Naive B cell (primary cell): ENCODE measurements at regions not wholly inside any gene's neighbourhood (a gene's known extent, or its start where the extent isn't known, plus 50 kb on each side); places are given as distances from the start of the nearest gene placed in this dataset.
A peak's percentile ranks its signal among the peaks of the same experiment; 100 is the strongest.

Experiments used
- ATAC-seq, 2 donors: fragments of 150-1000 bp; cut with Tn5 transposase; 2 replicates each; pipeline ENCODE4 v1.10.0; 2021; ENCODE audit warnings: low read depth in 2 of 2, mild to moderate bottlenecking in 2 of 2, moderate library complexity in 2 of 2
- DNase-seq: peaks from one replicate; pipeline ENCODE4 v3.0.0; 2022
- H3K27ac Mint-ChIP-seq, 6 donors: one replicate each; pipeline ENCODE4 v1.8.0; 2020 to 2022; ENCODE audit warnings: mild to moderate bottlenecking in 6 of 6, mixed read lengths in 6 of 6, moderate library complexity in 5 of 6, inconsistent platforms in 2 of 6
- H3K27me3 Mint-ChIP-seq, 3 donors: one replicate each; pipeline ENCODE4 v1.8.0; 2021 to 2022; ENCODE audit warnings: mixed read lengths in 3 of 3, mild to moderate bottlenecking in 1 of 3
- H3K36me3 Mint-ChIP-seq, 2 donors: one replicate each; pipeline ENCODE4 v1.8.0; 2020 to 2022; ENCODE audit warnings: mixed read lengths in 2 of 2, inconsistent platforms in 1 of 2, mild to moderate bottlenecking in 1 of 2
- H3K4me1 Mint-ChIP-seq, 3 donors: one replicate each; pipeline ENCODE4 v1.8.0; 2020 to 2022; ENCODE audit warnings: mixed read lengths in 3 of 3, inconsistent platforms in 1 of 3, mild to moderate bottlenecking in 1 of 3, moderate library complexity in 1 of 3
- H3K4me3 Mint-ChIP-seq, 8 donors: one replicate each; pipeline ENCODE4 v1.8.0; 2020 to 2022; ENCODE audit warnings: mild to moderate bottlenecking in 8 of 8, mixed read lengths in 8 of 8, moderate library complexity in 8 of 8, inconsistent platforms in 2 of 8
- H3K9me3 Mint-ChIP-seq, 7 donors: one replicate each; pipeline ENCODE4 v1.8.0; 2020 to 2022; ENCODE audit warnings: mixed read lengths in 7 of 7, mild to moderate bottlenecking in 5 of 7, inconsistent platforms in 2 of 7, moderate library complexity in 1 of 7

DNA sequence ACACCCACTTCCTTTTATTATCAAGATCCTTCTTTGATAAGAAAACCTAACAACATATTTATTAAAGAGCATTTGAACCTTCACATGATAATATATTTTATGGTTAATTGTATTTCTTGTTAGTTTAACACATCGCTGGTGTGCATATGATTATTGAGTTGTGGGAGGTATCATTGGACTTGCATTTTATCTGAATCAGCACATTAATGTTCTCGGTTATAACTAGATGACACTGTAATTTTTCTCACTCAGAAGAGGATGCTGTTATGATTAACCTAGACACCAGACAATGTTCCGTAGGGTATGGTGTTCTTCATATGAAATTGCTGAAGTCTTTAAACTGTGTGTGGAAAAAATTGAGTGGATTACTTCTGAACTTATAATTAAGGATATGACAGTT is 1188.3 kb upstream of the EPHA6 start:
- no peaks in the 10 kb centered on the region for H3K4me1 Mint-ChIP-seq
- DNase-seq (no peak), ATAC-seq (no peak)
- H3K27me3 Mint-ChIP-seq, result no peaks in the 10 kb centered on the region
- no peaks in the 10 kb centered on the region for H3K36me3 Mint-ChIP-seq
- no peak overlapping the region for H3K27ac Mint-ChIP-seq
- peaks cover 1 to 4% (median 2%) of the 10 kb centered on the region in 7 donors for H3K9me3 Mint-ChIP-seq
- H3K4me3 Mint-ChIP-seq, result no peak overlapping the region

DNA sequence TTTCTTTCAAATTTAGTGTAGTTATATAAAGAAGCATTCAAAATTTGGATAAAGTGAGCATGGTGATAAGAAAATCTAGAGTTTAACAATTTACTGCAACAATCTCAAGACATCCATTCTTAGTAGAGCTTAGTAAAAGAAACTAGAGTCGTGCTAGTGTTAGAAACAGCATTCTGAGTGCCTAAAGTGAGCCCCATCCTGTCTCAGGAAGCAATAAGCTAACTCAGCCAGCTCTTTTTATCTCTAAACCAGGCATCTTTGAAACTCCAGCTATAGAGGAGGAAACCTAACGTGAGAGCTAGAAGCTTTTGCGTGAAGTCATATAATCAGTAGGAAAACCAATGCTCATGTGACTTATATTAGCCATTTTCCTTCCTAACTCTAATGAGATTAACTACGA is 1187.1 kb upstream of the EPHA6 start:
- H3K27ac Mint-ChIP-seq, result no peak overlapping the region
- no peaks in the 10 kb centered on the region for H3K4me1 Mint-ChIP-seq
- H3K36me3 Mint-ChIP-seq, result no peaks in the 10 kb centered on the region
- no peak overlapping the region for H3K4me3 Mint-ChIP-seq
- ATAC-seq, result no peak
- DNase-seq, result no peak
- H3K9me3 Mint-ChIP-seq, result peaks cover 0 to 3% (median 0%) of the 10 kb centered on the region in 7 donors
- no peaks in the 10 kb centered on the region for H3K27me3 Mint-ChIP-seq

DNA sequence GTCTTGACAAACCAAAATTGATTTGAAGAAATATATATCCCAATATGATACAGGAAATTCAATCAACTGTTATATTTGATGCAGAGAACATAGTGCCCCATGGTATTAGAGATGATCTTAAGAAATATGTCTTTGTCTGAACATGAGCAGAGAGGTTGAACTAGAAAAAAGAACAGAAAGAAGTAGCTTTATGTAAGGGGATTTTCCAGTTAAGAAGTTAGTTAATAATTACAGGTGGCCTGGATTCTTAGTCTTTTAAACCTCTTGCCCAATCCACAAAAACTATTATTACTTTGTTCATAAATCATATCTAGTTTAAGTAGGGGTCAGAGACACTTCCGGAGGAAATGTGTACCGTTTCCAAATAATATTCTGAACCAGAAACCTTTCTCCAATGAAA is 1186.7 kb upstream of the EPHA6 start:
- peaks cover 0 to 3% (median 0%) of the 10 kb centered on the region in 7 donors for H3K9me3 Mint-ChIP-seq
- H3K27ac Mint-ChIP-seq, result no peak overlapping the region
- H3K4me3 Mint-ChIP-seq, result no peak overlapping the region
- H3K4me1 Mint-ChIP-seq, result no peaks in the 10 kb centered on the region
- H3K36me3 Mint-ChIP-seq, result no peaks in the 10 kb centered on the region
- no peak for DNase-seq
- ATAC-seq, result no peak
- no peaks in the 10 kb centered on the region for H3K27me3 Mint-ChIP-seq

DNA sequence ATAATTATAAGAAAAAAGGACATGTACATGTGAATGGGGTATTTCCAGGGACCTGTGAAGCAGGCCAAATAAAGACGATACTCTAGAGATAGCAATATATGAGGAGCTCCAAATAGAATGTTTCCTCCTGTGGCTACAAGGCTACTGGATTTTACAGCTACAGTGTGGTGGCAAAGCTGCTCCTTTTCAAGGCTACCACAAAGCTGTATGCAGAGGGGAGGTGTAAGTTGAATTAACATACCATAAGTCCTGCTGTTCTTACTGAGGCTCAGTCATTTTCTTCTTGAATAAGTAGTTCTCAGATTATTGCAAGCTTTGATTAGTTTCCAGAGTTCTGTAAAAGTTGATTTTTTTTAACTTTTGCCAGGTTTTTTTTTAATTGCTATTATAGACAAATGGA is 1184.6 kb upstream of the EPHA6 start:
- peak overlapping the region in 1 of 6 donors; percentile 13 for H3K27ac Mint-ChIP-seq
- H3K9me3 Mint-ChIP-seq, result peaks cover 0 to 6% (median 2%) of the 10 kb centered on the region in 7 donors
- H3K36me3 Mint-ChIP-seq, result no peaks in the 10 kb centered on the region
- H3K4me3 Mint-ChIP-seq, result no peak overlapping the region
- H3K27me3 Mint-ChIP-seq, result no peaks in the 10 kb centered on the region
- no peaks in the 10 kb centered on the region for H3K4me1 Mint-ChIP-seq
- no peak for ATAC-seq
- no peak for DNase-seq

DNA sequence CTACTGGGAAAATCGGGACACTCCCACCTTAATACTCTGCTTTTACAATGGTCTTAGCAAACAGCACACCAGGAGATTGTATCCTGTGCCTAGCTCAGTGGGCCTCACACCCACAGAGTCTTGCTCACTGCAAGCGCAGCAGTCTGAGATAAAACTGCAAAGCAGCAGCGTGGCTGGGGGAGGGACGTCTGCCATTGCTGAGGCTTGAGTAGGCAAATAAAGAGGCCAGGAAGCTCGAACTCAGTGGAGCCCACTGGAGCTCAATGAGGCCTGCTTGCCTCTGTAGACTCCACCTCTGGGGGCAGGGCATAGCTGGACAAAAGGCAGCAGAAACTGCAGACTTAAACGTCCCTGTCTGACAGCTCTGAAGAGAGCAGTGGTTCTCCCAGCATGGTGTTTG is 1169.1 kb upstream of the EPHA6 start:
- Mint-ChIP-seq H3K9me3 (peaks cover 4 to 17% (median 14%) of the 10 kb centered on the region in 7 donors), H3K36me3 (no peaks in the 10 kb centered on the region), H3K27me3 (no peaks in the 10 kb centered on the region)

DNA sequence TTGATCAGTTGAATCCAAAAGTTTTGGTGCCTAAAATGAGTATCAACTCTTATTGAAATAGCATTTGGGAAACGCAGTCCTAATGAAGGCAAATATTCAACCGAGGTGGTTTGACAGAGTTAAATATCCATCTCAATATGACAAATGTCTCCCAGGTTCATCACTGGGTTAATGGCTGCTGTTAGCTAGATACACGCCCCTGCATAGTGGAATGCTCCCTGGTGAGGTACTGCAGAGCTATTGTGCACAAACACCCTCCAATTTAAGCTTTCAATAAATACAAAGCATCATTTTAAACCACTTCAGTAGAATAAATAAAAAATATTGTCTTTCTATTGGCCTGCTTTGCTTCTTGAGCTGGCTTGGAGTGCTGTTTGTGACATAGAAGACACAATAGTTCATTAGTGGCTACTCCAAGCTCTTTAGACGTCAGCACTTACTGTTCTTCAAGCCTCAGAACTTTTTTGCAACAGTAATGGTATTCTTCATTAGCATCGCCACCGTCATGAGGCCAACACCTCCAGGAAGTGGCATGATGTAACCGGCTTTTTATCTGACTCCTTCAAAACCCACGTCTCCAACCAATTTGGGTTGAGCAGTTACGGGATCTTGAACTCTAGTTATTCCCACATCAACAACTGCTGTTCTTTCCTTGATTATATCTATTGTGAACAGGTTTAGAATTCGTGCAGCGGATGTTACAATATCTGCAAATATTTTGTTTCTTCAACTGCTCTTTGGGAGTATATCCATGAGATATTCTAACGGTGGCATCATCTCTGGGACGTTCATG is 1159.6 kb upstream of the EPHA6 start:
- Mint-ChIP-seq H3K4me3 (no peak overlapping the region), H3K27ac (no peak overlapping the region), H3K27me3 (no peaks in the 10 kb centered on the region), H3K9me3 (peaks cover 0 to 11% (median 9%) of the 10 kb centered on the region in 7 donors), H3K4me1 (no peaks in the 10 kb centered on the region), H3K36me3 (no peaks in the 10 kb centered on the region)
- DNase-seq, result no peak
- no peak for ATAC-seq

More for the DNA sequence above, 1169.1 kb upstream of the EPHA6 start:
- Mint-ChIP-seq H3K27ac (no peak overlapping the region), H3K4me1 (no peaks in the 10 kb centered on the region), H3K4me3 (no peak overlapping the region)
- DNase-seq (no peak), ATAC-seq (no peak)

DNA sequence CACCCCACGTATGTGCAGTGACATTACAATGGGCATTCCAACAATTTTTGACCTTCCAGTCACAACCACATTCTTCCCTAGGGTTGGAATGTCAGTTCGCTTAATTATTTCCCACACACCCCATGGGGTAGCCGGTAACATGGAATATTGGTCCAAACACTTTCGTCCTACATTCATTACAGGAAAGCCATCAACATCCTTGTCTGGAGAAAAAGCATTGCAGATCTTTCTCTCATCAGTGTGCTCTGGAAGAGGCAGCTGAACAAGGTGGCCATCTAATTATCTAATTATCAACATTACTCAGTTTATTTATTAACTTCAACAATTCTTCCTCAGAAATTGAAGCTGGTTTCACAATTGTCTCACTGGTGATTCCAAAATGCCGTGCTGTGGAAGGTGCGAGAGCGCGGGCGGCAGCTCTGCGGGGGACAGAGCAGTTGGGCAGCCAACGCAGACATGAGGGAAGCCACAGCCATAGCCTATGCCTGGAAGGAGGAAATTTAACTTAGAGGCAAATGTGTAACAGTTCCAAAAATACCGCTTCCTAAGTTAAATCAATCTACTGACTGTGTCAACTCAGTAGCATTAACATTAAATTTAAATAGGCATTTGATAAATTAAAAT is 1158.9 kb upstream of the EPHA6 start:
- H3K27me3 Mint-ChIP-seq, result no peaks in the 10 kb centered on the region
- no peaks in the 10 kb centered on the region for H3K4me1 Mint-ChIP-seq
- DNase-seq, result no peak
- no peaks in the 10 kb centered on the region for H3K36me3 Mint-ChIP-seq
- H3K9me3 Mint-ChIP-seq, result peaks cover 0 to 11% (median 6%) of the 10 kb centered on the region in 7 donors
- H3K27ac Mint-ChIP-seq, result no peak overlapping the region
- ATAC-seq, result no peak
- H3K4me3 Mint-ChIP-seq, result no peak overlapping the region

DNA sequence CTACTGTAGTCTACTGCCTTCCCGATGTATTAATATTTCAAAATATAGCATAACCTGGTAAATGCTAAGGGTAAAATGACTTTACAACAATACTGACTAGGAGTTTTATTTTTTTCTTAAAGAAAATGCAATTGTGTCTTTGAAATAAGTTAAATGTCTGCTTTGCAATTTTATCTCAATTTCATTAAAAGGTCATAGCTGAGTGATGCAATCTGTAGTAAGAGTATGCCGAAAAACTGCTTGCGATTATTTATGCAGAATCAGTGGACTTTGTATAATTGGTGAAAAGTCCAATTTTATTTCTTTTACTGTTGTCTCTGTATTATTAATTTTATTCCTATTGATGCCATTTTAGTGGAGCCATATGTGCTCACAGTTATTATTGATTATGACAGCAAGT is 1143.6 kb upstream of the EPHA6 start:
- H3K9me3 Mint-ChIP-seq, result peaks cover 0 to 4% (median 0%) of the 10 kb centered on the region in 7 donors
- no peaks in the 10 kb centered on the region for H3K4me1 Mint-ChIP-seq
- ATAC-seq (no peak), DNase-seq (no peak)
- H3K27ac Mint-ChIP-seq, result no peak overlapping the region
- no peak overlapping the region for H3K4me3 Mint-ChIP-seq
- H3K36me3 Mint-ChIP-seq, result no peaks in the 10 kb centered on the region
- H3K27me3 Mint-ChIP-seq, result no peaks in the 10 kb centered on the region

DNA sequence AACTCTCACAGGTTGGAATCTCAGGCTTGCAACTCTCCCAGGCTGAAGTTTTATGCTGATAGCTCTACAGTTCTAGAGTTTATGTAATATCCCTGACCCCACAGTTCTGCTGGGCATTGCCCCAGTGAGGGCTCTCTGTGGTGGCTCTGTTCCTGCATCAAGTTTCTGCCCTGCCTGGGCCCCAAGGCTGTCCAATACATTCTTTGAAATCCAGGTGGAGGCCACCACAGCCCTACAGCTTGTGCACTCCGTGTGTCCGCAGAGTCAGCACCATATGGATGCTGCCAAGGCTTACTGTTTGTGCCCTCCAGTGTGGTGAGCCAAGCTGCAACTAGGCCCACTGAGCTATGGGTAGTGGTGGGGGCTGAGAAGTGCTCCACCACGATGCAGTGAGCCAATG is 1141.2 kb upstream of the EPHA6 start:
- H3K27me3 Mint-ChIP-seq, result no peaks in the 10 kb centered on the region
- ATAC-seq, result no peak
- no peak for DNase-seq
- H3K9me3 Mint-ChIP-seq, result peaks cover 0 to 4% (median 2%) of the 10 kb centered on the region in 7 donors
- H3K27ac Mint-ChIP-seq, result no peak overlapping the region
- no peaks in the 10 kb centered on the region for H3K4me1 Mint-ChIP-seq
- no peaks in the 10 kb centered on the region for H3K36me3 Mint-ChIP-seq
- no peak overlapping the region for H3K4me3 Mint-ChIP-seq

DNA sequence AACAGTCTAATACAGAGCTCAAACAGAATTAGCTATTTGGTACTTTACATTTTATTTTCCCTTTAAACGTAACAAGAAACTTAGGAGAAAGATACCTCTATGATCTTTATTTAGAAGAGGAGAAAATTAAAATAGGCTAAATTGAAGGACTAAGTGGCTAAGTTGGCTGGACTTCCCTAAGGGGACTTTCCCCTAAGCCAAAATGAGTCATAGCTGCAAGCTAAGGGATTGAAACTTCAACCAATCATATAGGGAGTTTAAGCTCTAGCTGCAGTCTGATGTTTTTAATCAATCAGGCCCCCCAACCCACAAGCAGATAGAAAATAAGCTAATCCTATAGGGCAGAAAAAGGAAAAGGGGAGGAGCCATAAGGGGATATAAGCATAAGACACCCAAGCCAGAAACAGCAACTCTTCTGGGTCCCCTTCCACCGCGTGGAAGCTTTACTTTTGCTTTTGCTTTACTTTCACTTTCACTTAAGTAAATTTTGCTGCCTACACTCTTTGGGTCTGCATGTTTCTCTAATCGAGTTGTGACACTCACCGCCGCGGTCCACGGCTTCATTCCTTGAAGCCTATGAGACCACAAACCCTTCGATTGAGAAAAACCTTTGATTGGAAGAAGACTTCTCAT is 1108.5 kb upstream of the EPHA6 start:
- ATAC-seq (no peak), DNase-seq (no peak)
- Mint-ChIP-seq H3K9me3 (peaks cover 2 to 23% (median 10%) of the 10 kb centered on the region in 7 donors), H3K27ac (no peak overlapping the region), H3K27me3 (no peaks in the 10 kb centered on the region), H3K4me1 (no peaks in the 10 kb centered on the region), H3K36me3 (no peaks in the 10 kb centered on the region), H3K4me3 (peak overlapping the region in 6 of 8 donors; percentile 9 to 82 (median 22))

DNA sequence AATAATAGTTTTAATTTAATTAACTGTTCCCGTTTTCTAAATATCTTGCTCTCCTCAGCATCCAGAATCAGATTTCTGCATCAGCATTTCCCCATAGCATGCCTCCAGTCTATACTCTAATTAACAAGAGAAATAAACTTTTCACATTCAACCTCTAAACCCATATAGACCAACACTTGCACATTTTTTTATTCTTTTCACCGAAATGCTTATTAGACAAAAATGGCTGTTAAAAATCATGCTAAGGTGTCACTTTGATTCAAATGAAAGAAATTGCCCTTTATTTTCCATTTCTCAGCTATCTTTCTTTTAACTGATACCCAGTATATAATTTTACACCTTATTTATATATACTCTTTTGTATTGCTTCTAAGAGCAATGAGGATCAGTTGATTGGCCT is 1107.1 kb upstream of the EPHA6 start:
- ATAC-seq, result no peak
- peaks cover 1 to 20% (median 10%) of the 10 kb centered on the region in 7 donors for H3K9me3 Mint-ChIP-seq
- no peaks in the 10 kb centered on the region for H3K27me3 Mint-ChIP-seq
- no peaks in the 10 kb centered on the region for H3K36me3 Mint-ChIP-seq
- no peaks in the 10 kb centered on the region for H3K4me1 Mint-ChIP-seq
- no peak overlapping the region for H3K4me3 Mint-ChIP-seq
- H3K27ac Mint-ChIP-seq, result no peak overlapping the region
- no peak for DNase-seq

DNA sequence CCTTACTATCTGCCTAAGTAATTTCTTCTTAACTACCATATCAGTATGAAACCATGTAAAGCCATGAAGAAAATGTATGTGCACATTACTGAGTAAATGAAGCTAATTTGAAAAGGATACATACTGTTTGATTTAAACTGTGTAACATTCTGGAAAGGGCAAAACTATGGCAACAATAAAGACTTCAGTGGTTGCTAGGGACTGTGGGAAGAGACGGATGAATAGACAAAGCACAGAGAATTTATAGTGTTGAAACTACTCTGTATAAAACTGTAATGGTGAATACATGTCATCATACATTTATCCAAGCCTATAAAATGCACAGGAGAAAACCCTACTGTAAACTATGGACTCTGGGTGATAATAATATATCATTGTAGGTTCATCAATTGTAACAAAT is 1103.7 kb upstream of the EPHA6 start:
- no peak overlapping the region for H3K4me3 Mint-ChIP-seq
- H3K4me1 Mint-ChIP-seq, result no peaks in the 10 kb centered on the region
- peaks cover 0 to 13% (median 1%) of the 10 kb centered on the region in 7 donors for H3K9me3 Mint-ChIP-seq
- no peaks in the 10 kb centered on the region for H3K27me3 Mint-ChIP-seq
- DNase-seq (no peak), ATAC-seq (no peak)
- no peak overlapping the region for H3K27ac Mint-ChIP-seq
- no peaks in the 10 kb centered on the region for H3K36me3 Mint-ChIP-seq

DNA sequence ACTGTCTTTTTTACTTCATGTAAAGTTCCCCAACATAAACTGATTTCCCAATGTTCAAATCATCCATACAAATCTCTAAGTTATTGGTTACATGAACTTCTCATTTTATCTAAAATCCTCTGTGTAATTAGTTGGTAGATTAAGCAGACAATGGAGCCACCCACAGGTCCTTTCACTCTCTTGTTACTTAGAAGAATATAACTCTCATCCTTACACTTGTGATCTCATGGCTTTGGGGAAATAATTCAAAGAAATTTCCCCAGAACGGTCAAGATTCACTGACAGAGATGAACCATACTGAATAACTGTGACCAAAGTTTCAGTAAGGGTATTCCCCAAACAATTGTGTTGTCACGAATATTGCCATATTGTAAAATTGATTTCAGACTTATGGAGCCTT is 1102.6 kb upstream of the EPHA6 start:
- H3K27ac Mint-ChIP-seq, result no peak overlapping the region
- DNase-seq (no peak), ATAC-seq (no peak)
- H3K4me3 Mint-ChIP-seq, result no peak overlapping the region
- H3K9me3 Mint-ChIP-seq, result peaks cover 0 to 13% (median 1%) of the 10 kb centered on the region in 7 donors
- H3K36me3 Mint-ChIP-seq, result no peaks in the 10 kb centered on the region
- H3K27me3 Mint-ChIP-seq, result no peaks in the 10 kb centered on the region
- H3K4me1 Mint-ChIP-seq, result no peaks in the 10 kb centered on the region

DNA sequence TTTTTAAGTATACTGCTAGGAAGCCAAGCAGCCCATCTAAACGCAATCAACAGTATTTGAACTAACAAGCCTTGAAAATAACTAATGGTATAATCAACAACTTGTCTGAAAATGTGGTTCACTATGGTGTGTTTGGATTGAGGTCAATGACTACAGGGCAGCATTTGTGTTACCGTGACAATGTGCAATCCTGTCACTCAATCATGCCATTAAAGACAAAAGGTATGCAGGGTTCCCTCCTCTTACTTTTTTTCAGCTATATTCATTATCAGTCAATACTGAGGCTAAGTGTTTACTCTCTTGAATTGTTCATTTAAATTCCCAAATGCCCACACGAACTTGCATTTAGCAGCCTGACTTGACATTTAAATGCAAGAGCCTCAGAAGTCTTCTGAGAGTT is 1099.3 kb upstream of the EPHA6 start:
- Mint-ChIP-seq H3K36me3 (no peaks in the 10 kb centered on the region), H3K4me1 (no peaks in the 10 kb centered on the region), H3K27me3 (no peaks in the 10 kb centered on the region), H3K4me3 (no peak overlapping the region), H3K9me3 (peaks cover 0 to 6% (median 0%) of the 10 kb centered on the region in 7 donors), H3K27ac (no peak overlapping the region)
- no peak for DNase-seq
- ATAC-seq, result no peak
